Testis (tissue), 2 donors: ENCODE measurements at regions not wholly inside any gene's neighbourhood (a gene's known extent, or its start where the extent isn't known, plus 50 kb on each side); places are given as distances from the start of the nearest gene placed in this dataset.

Experiments
- CTCF ChIP-seq, 3 experiments: fragments of 450-650 bp in 2 of 3; fragments of 200-600 bp in 1 of 3; sonication (generic) in 1 of 3; IDR thresholded peaks; one replicate each; pipeline ENCODE4 v1.5.1; 2016 to 2019; ENCODE audit warnings: antibody characterized with exemption in 3 of 3, mild to moderate bottlenecking in 2 of 3, moderate library complexity in 1 of 3
- POLR2A ChIP-seq: fragments of 450-650 bp; IDR thresholded peaks from one replicate; pipeline ENCODE4 v1.6.1; 2017; ENCODE audit warnings: antibody characterized with exemption, mild to moderate bottlenecking, moderate library complexity

DNA sequence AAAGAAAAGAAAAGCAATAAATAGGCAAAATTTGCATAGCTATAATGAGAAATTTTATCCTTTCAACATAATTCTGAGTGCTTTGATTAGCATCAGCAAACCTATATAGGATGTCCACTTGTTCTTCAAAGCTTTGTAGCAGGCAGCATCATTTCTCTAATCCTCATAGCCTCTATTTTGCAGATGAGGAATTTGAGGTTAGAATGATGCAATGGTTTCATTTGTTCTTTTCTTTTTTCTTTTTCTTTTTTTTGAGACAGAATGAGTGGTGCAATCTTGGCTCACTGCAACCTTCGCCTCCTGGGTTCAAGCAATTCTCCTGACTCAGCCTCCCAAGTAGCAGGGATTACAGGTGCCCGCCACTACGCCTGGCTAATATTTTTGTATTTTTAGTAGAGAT is 594.4 kb downstream of the TOX3 start:
- TF ChIP-seq POLR2A (no peak), CTCF (IDR thresholded peaks at IDR 0.05) (no peak)
